Progenitor cell of endocrine pancreas (in vitro differentiated cells): ENCODE measurements at regions not wholly inside any gene's neighbourhood (a gene's known extent, or its start where the extent isn't known, plus 50 kb on each side); places are given as distances from the start of the nearest gene placed in this dataset.

ENCODE experiments used
- DNase-seq: peaks from one replicate; pipeline ENCODE4 v3.0.0; 2021; ENCODE audit warnings: low spot score; ENCODE audit not compliant: unreplicated experiment
- H3K27ac Mint-ChIP-seq: 2 replicates; pipeline ENCODE4 v1.8.0; 2021; ENCODE audit warnings: mild to moderate bottlenecking, moderate library complexity, mixed read lengths
- H3K27me3 Mint-ChIP-seq: 2 replicates; pipeline ENCODE4 v1.8.0; 2021; ENCODE audit warnings: mixed read lengths
- H3K36me3 Mint-ChIP-seq: 2 replicates; pipeline ENCODE4 v1.8.0; 2022; ENCODE audit warnings: mixed read lengths; ENCODE audit not compliant: insufficient read depth
- H3K4me1 Mint-ChIP-seq: 2 replicates; pipeline ENCODE4 v1.8.0; 2021; ENCODE audit warnings: low read depth, mixed read lengths
- H3K4me3 Mint-ChIP-seq: 2 replicates; pipeline ENCODE4 v1.8.0; 2021; ENCODE audit warnings: low read depth, mild to moderate bottlenecking, moderate library complexity, mixed read lengths
- H3K9me3 Mint-ChIP-seq: 2 replicates; pipeline ENCODE4 v1.8.0; 2021; ENCODE audit warnings: low read depth, mixed read lengths
- TF ChIP-seq, protein P1 (sequence below): fragments of 200-600 bp; sonication (generic); IDR thresholded peaks from one replicate; pipeline ENCODE4 v1.5.0; 2021; ENCODE audit warnings: antibody characterized with exemption, mild to moderate bottlenecking; ENCODE audit not compliant: unreplicated experiment

DNA sequence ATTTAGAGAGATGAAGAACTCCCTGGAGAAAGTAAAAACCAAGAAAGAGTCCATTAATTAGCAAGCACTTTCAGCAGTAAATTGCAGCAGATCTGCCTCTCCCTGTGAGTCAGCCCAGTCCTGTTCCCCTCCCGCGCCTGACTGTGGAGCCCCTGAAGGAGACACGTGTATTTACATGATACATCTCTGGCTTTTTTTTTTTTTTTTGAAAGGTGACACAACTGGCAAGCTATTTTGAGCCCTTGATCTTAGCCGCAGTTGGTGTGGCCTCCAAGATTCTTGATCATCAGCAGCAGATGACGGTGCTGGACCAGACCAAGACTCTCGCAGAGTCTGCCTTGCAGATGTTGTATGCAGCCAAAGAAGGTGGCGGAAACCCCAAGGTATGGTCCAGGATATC is 271.8 kb upstream of the TPM1 start:
- H3K36me3 Mint-ChIP-seq: peaks cover 16% of the 10 kb centered on the region
- no peak for DNase-seq
- H3K27ac Mint-ChIP-seq: no peak overlapping the region
- H3K4me3 Mint-ChIP-seq: no peak overlapping the region
- H3K27me3 Mint-ChIP-seq: no peaks in the 10 kb centered on the region
- H3K4me1 Mint-ChIP-seq: peaks cover 11% of the 10 kb centered on the region
- H3K9me3 Mint-ChIP-seq: no peaks in the 10 kb centered on the region
- TF ChIP-seq, protein P1, sequence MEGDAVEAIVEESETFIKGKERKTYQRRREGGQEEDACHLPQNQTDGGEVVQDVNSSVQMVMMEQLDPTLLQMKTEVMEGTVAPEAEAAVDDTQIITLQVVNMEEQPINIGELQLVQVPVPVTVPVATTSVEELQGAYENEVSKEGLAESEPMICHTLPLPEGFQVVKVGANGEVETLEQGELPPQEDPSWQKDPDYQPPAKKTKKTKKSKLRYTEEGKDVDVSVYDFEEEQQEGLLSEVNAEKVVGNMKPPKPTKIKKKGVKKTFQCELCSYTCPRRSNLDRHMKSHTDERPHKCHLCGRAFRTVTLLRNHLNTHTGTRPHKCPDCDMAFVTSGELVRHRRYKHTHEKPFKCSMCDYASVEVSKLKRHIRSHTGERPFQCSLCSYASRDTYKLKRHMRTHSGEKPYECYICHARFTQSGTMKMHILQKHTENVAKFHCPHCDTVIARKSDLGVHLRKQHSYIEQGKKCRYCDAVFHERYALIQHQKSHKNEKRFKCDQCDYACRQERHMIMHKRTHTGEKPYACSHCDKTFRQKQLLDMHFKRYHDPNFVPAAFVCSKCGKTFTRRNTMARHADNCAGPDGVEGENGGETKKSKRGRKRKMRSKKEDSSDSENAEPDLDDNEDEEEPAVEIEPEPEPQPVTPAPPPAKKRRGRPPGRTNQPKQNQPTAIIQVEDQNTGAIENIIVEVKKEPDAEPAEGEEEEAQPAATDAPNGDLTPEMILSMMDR: no peak

GRCh38 chr15:62771234-62771633 is 271.3 kb upstream of the TPM1 start:
- Mint-ChIP-seq H3K4me1 (peaks cover 7% of the 10 kb centered on the region), H3K36me3 (peaks cover 16% of the 10 kb centered on the region), H3K27ac (no peak overlapping the region)

GRCh38 chr15:62773369-62774165 is 269.0 kb upstream of the TPM1 start:
- H3K9me3 Mint-ChIP-seq: no peaks in the 10 kb centered on the region
- no peaks in the 10 kb centered on the region for H3K4me1 Mint-ChIP-seq
- H3K36me3 Mint-ChIP-seq: peaks cover 14% of the 10 kb centered on the region
- H3K4me3 Mint-ChIP-seq: no peak overlapping the region
- TF ChIP-seq, protein P1: no peak
- no peaks in the 10 kb centered on the region for H3K27me3 Mint-ChIP-seq
- H3K27ac Mint-ChIP-seq: no peak overlapping the region
- DNase-seq: no peak

More at GRCh38 chr15:62771234-62771633, 271.3 kb upstream of the TPM1 start:
- no peak for DNase-seq
- H3K4me3 Mint-ChIP-seq: no peak overlapping the region
- no peaks in the 10 kb centered on the region for H3K27me3 Mint-ChIP-seq
- no peaks in the 10 kb centered on the region for H3K9me3 Mint-ChIP-seq
- TF ChIP-seq, protein P1: no peak

- Mint-ChIP-seq H3K27ac (no peak overlapping the region), H3K36me3 (peaks cover 13% of the 10 kb centered on the region), H3K27me3 (no peaks in the 10 kb centered on the region), H3K9me3 (no peaks in the 10 kb centered on the region), H3K4me3 (no peak overlapping the region), H3K4me1 (no peaks in the 10 kb centered on the region)
- TF ChIP-seq, protein P1: no peak
- no peak for DNase-seq
Measured at GRCh38 chr15:62775932-62776331, 266.6 kb upstream of the TPM1 start.

DNA sequence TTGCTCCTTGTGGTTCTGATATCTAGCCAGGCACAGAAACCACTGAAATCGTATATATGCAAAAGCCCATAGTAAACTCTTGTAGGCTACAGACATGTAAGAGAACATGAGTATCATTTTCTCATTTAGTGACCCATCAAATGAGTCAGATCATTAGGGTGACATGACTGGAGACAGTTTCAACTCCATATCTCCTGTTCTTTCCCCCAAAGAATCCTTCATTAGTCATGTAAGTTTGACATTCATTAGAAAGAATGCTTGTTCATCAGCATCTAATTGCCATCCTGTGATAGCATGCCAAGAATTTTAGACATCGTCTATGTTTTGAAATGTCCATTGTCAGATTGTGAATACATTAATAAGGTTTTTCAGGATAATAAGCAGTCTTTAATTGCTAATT is 264.9 kb upstream of the TPM1 start:
- TF ChIP-seq, protein P1: no peak
- H3K27me3 Mint-ChIP-seq: no peaks in the 10 kb centered on the region
- no peak overlapping the region for H3K4me3 Mint-ChIP-seq
- peaks cover 6% of the 10 kb centered on the region for H3K4me1 Mint-ChIP-seq
- no peak overlapping the region for H3K27ac Mint-ChIP-seq
- DNase-seq: no peak
- no peaks in the 10 kb centered on the region for H3K9me3 Mint-ChIP-seq
- peaks cover 11% of the 10 kb centered on the region for H3K36me3 Mint-ChIP-seq
